GM18867 (cell line): ENCODE measurements at regions not wholly inside any gene's neighbourhood (a gene's known extent, or its start where the extent isn't known, plus 50 kb on each side); places are given as distances from the start of the nearest gene placed in this dataset.
"Not testable (repeated sequence)": the region's sequence is repeated elsewhere in the genome, so short reads cannot be mapped to it uniquely, and the experiment has no call there.

Source experiments
- ATAC-seq: cut with Tn5 transposase; IDR thresholded peaks from one replicate; pipeline ENCODE4 v1.9.1; 2021; ENCODE audit warnings: mild to moderate bottlenecking, moderate library complexity; ENCODE audit not compliant: unreplicated experiment

DNA sequence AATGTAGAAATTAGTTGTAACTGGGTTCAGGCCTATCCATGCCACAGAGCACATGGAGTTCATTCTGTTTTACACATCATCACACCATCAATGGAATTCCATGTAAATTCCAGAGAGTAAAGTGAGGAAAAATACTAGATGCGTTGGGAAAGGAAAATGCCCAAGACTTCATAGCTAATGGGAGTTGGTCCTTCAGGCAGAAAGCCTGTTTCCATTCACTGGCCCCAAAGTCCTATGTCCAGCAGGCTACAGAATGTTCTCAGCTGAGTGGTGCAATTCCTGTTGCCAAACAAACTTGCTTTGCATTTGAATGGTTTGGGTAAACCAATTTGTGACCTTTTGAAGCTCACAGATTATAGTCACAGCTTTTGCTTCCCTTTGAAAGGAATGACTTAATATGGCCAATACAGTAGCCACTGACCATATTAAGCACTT, 164.6 kb upstream of the PFN2 start:
- no peak for ATAC-seq

DNA sequence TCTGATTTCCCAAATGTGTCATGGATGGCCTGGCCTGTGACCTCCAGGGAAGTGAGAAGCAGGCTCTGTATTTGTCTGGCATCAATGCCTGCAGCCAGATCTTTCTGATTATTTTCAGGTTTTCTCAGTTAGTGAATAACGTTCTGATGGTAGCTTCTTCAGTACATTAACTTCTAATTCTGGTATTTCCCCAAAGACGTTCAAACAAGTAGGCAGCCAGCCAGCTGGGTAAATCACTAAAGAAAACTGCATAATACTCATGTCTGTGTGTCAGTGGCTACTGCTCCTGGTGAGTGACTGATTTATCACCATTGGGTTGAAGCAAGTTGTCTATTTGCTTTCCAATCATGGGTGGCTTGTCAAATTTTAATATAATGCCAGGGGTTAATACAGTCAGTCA, 162.6 kb upstream of the PFN2 start:
- no peak for ATAC-seq

DNA sequence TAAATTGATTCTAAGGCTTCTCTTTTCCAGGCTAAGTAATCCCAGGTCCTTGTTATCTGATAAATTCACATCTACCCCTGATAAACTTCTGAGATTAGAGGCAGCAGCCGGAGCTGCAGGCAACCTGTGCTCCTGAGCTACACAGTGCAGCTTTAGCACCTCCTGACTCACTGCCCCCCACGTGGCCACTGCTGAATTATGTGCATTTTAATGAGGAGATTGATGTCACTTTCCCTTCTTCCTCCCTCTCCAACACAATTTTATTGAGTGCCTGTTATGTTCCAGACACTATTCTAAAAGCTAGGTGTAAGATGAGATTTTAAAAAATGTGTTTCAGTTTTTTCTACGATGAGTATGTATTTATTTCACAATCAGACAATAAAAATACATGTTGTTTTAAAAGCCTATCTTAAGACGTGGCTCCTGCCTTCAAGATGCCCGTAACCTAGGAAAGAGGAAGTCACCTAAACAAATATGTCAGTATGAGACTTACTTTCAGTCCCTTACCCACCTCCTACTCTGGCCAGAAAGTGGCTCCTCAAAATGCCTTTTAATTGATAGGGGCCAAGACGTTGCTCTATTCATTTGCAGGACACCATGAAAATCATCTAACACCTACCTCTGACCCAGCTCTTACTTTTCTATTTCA, 161.5 kb upstream of the PFN2 start:
- ATAC-seq: peak; percentile 77

DNA sequence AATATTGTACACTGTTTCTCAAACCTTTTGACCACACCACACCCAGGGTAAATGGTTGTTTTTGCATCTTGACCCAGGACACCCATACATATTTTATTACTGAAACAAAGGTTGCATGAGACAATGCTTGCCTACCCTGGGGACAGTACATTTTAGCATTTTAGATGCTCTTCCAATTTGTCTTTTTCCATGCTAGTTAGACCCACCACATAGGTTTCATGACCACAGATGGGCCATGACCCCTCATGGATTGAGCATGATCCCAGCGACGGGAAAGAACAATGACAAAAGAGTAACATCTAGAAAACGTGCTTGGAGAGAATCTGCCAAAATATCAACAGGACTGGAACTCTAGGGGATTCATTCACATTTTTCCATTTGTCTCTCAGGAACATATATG, 161.0 kb upstream of the PFN2 start:
- no peak for ATAC-seq

DNA sequence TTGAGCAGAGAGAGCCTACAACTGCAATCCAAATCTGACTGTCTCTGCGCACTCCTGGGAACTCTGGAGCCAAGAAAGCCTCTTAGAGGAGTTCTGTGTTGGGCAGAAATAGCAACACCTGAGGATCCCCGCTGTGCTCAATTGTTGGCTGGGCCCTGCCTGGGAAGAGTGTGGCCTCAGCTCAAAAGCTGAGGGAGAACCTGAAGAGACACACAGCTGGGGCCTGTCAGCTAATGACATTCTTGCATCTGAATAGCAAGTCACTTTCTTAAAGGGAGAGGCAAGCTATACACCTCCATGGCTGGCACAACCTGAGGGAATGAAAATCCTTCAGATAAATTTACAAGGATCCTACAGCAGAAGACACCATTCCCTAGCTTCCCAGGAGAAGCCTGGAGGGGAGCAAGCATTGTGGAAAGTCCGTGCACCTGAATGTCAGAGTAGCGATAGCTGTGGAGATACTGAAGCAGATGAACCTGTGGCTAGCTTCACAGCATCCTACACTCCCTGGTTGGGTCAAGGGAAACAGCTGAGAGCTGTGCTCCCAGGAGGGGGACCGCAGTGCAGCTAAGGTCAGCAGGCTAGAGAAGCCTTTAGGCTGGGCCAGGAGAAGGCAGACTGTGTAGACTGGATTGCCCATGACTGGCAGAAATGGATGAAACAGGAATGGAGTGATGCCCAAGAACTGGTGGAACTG, 159.9 kb upstream of the PFN2 start:
- no peak for ATAC-seq

DNA sequence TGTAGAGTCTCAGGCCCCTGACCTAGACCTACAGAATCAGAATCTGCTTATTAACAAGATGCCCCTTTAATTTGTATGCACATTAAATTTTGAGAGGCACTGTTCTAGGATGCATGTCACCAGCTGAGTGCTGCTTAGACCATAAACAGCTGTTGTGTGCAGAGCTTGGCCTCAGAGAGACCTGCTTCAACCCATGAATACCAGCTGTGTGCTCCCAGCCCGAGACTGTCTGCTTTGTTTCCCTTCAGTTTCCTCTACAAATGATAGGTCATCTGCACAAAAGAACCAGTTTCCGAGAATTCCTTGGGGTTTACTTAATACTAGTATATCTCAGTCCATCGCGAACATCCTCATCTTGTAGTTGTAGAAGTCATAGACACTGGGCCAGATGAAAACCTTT, 158.5 kb upstream of the PFN2 start:
- no peak for ATAC-seq

DNA sequence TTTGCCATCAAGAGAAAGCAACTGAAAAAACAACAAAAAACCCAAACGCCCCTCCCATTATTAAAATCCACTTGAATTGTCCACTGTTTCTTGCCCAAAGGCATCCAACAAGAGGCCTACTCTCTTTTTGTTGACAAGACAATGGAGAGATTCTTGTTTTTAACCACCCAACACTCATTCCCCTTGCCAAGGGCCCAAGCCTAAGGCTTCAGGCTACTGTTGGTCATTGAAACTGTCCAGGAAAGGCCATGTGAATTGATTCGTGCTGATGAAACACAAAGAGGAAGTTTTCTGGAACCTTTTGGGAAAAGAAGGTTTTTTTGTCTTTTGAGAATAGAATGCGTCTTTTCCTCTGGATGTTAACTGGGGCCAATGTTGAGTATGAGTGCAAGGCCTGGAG, 157.4 kb upstream of the PFN2 start:
- no peak for ATAC-seq

DNA sequence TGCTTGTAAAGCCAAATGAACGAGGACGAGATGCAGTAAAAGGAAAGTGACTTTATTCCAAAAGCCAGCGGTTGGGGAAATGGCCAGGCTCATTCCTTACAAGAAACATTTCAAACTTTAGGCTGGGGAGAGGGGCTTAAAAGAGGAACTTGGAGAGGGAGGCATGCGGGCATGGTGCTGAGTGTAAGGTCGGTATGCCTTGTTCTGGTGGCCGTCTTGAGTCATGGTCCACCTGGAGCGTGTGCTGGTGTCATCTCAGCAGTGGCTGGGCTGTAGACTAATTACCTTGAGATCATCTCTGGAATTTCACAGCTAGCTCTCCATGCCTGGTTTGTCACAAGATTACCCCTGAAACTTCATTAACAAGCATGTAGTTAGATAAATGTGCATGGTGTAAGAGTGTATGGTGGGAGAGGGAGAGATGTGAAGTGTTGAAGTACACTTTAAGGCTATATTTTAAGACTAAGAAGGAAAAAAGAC, 156.4 kb upstream of the PFN2 start:
- ATAC-seq: no peak

DNA sequence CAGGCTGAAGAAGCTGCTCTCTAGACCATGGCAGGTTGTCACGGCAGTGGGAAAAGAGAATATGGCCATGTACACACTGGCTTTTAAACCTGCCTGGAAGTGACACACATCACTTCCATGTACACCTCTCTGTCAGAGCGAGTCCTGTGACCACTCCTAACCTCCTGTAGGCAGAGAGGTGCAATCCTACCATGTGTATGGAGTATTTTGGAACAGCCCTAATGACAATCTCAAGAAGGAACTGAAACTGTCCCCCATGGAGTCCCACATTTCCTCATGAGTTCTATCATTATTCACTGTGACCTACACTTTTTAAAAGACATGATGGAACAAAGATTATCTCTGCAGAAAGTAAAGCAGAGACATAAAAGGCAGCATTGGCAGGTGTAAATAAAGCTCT, 153.4 kb upstream of the PFN2 start:
- no peak for ATAC-seq

DNA sequence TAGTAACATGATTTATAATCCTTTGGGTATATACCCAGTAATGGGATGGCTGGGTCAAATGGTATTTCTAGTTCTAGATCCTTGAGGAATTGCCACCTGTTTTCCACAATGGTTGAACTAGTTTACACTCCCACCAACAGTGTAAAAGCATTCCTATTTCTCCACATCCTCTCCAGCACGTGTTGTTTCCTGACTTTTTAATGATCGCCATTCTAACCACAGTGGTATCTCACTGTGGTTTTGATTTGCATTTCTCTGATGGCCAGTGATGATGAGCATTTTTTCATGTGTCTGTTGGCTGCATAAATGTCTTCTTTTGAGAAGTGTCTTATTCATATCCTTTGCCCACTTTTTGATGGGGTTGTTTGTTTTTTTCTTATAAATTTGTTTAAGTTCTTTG, 152.6 kb upstream of the PFN2 start:
- ATAC-seq: not testable (repeated sequence)

DNA sequence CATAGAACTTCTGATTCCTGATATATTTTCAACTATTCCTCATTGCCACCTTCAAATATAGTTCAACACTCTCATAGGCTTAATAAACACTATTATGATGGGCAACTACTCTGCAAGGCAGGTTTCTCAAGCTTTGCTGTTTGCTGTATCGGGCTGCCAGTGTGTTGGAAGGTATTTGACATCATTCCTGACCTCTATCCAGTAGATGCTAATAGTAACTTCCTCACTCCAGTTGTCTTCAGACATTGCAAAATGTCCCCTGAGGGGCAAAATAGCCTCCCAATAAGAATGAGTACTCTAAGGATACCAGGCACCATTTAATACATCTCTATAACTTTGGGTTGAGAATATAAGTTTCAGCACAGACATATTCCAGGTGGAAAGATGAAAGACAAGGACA, 147.5 kb upstream of the PFN2 start:
- ATAC-seq: no peak

DNA sequence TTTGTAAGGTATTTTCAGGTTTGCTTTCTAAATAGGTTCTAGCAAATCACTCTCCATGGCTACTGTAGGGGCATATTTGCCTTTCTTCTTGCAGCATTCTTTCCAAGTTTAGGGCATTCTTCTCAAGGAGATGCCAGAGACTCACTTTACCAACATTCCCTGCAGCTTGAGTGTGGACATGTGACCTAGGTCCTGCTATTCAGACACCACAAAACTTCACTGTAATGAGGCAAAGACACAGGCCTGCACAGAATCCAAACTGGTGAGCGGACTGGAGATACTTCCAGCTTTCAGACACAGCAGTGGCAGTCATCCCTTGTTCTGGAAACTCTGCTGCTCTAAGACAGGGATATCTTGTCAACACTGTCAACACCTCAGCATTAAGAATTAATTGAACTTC, 146.4 kb upstream of the PFN2 start:
- no peak for ATAC-seq

DNA sequence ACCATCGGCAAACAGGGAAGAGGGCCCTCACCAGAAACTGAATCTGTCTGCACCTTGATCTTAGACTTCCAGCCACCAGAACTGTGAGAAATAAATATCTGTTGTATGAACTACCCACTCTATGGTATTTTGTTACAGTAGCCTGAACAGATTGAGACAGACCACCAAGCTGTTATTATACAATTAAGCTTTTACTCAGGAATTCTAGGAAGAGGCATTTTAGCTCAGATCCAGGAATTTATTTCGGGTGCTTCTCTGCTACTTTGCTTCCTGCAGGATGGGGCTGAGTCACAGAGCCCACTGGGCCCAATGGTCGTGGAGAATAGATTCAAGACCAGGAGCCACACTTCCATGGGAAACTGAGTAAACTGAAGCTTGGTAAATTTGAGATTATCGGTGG, 145.5 kb upstream of the PFN2 start:
- no peak for ATAC-seq

DNA sequence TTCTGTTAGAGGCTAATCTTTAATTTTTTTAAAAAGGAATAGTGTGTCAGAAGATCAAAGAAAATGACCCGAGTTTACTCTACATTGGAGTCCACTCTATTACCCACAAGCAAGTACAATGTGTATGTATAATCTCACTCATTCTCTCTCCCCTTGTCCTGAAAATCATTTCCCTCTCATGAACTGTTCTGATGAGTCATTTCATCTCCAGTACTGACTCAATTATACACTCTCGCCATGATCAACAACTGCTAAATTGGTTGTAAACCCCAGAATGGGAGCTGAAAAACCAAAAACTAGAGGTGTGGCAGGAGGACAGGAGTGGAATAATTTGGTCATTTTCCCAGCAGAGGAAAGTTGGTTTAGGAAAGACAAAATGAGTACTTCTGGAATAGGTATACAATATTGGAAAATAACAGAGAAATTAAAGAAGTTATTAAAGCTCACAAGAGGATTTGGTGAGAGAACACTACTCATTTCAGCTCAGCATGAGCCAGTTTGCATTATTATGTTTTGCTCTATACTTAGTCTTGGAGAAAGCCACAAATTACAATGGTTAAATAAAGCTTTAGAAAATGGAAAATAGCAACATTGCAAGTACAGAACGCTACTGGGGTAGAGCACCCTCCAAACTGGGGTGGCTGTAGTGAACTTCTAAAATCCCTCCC, 144.3 kb upstream of the PFN2 start:
- peak; percentile 89 for ATAC-seq

DNA sequence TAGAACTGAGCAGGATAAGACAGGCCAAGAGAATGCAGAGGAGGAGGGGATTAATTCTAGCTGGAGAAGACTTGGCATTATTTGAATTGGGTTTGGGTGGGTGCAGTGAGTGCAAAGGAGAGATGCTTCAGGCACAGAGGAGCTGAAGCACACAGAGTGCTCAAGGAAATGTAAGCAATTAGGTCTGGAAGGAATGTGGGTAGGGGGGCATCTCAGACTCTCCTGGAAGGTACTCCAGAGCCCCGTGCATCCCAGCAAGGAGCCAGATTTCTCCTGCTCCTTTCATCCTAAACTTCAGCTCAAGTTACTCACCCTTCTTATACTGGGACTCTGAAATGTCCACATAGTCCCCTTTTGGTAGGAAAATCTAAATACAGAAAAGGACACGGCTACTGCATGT, 143.6 kb upstream of the PFN2 start:
- no peak for ATAC-seq

DNA sequence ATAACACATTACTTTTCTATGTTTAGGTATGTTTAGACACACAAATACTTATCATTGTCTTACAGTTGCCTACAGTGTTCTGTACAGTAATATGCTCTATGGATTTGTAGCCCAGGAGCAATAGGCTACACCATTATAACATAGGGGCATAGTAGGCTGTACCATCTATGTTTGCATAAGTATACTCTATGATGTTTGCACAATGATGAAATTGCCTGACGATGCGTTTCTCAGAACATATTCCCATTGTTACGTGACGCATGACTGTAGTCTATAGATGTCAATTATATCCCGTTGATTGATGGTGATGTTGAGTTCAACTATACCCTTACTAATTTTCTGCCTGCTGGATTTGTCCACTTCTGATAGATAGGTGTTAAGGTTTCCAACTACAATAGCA, 139.4 kb upstream of the PFN2 start:
- ATAC-seq: no peak

DNA sequence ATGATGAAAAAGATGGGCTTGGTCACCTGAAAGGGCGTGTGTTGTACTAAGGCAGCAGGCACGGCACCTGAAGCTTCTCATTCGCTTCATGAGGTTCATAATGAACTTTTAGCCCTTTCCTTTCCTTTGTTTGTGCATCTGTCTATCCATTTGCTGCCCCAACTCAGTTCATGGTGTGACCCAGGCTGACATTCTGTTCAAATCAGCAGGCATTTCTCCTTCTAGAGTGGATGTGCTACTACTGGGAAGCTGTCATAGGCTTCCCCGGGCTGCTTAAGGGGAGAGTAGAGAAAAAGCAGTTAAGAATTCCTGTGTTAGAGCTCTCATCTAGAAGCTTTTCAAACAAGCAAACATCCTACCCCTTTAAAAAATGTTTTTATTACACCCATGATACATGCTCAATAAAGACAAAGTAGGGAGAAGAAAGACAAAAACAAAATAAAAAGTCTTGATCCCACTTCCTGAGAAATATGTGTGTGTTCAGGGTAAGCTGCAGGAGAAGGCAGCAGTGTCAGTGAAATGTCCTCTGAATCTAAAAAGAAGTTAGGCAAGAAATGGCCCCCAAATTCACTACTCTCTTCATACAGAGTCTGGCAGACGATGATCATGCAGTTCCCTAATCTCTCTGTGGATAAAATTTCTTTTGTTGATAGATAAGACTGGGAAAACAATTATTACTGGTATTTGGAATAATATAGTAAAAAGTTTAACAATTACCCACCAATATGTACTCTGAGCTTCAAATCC, 136.9 kb upstream of the PFN2 start:
- no peak for ATAC-seq

DNA sequence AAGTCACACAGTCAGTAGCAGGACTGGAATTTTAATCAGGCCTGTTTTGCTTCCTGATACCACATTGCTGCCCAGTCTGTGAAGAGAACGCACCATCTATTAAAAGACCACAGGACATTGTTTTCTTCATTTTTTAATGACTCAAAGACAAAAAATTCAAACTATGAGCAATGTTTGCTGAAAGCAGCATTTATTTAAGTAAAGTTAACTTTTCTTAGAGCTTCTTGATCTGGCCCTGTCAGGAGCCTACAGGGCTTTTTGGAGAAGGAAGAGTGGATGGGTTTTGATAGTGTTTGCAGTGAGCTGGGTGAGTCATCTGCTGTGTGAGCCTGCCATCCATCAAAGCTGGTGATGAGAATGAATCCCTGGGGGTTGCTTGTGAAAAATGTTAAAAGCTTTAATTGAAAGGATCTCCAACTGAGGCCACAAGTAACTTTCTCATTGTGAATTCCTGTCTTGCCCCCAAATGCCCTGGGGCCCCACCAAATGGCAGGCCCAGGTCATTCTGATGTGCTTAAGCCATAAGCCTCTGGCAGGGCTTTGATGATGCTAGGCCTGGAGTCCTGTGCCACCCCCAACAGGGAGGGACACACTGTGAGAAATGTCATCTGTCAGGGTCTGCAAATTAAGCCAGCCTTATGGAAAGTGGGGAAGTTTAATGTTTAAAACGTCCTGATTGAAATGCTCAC, 136.2 kb upstream of the PFN2 start:
- ATAC-seq: no peak

DNA sequence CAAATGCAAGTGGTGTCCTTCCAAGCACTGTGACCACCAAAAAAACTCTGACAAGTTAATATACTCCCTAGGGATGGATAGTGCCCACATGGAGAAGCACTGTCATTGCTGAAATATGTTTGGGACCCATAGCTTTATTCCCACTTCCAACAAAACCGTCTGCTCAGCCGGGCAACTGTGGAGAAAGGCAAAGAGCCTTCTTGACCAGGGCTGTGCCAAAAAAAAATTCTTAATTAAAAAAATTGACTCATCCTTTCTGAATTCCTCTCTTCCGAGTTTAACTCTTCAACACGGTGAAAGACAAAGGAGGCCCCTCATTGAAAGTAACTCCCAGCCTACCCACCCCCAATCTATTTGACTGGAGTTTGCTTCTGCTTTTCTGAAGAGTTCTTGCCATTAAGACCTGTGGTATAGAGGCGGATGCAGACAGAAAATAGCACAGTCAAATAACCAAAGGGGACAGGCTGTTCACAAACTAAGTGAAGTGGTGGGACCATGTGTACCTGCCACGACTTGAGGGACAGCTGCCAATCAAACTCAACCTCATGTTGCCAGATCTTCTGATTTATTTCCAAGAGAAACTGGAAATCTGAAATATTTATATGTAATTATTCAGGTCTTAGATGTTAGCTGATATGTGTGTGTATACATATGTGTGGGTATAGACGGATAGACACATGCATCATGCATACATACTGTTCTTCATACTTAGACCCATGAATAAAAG, 135.4 kb upstream of the PFN2 start:
- peak; percentile 55 for ATAC-seq

DNA sequence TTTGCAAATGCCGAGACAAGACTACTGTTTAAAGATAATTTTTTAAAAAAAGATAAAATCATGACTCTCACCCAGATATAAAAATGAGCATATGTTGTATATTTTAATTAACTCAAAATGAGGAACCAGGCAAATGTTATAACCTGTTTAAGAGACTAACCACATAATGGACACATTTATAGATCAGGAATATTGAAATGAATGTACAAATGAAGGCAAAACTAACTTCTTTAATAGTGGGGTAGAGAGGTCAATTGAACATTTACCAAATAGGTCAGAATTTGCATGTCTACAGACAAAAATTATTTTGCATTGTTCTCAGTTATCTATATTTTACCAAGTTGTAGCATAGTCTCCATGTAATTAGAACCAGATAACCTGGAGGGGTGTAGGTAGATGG, 134.3 kb upstream of the PFN2 start:
- no peak for ATAC-seq
